Natural killer cell (primary cell): ENCODE measurements at regions not wholly inside any gene's neighbourhood (a gene's known extent, or its start where the extent isn't known, plus 50 kb on each side); places are given as distances from the start of the nearest gene placed in this dataset.

Source experiments
- ATAC-seq, 3 donors: fragments of 150-1000 bp in 2 of 3; fragments of 200-7000 bp in 1 of 3; cut with Tn5 transposase; 1 replicate in 1 of 3; 2 replicates in 2 of 3; pipeline ENCODE4 v1.10.0; 2021; ENCODE audit warnings: mild to moderate bottlenecking in 2 of 3, moderate library complexity in 2 of 3
- DNase-seq, 2 donors: peaks; one replicate each; pipeline versions ENCODE4 v3.0.0 to v3.0.0-alpha.2; 2013 to 2021; ENCODE audit warnings: mixed read lengths in 1 of 2
- H3K27ac ChIP-seq: one replicate; pipeline ENCODE4 v1.5.1; 2013; ENCODE audit warnings: mild to moderate bottlenecking, low read length
- H3K27me3 ChIP-seq: one replicate; pipeline ENCODE4 v1.6.1; 2013; ENCODE audit warnings: low read length; ENCODE audit not compliant: control insufficient read depth, insufficient read depth
- H3K36me3 ChIP-seq: one replicate; pipeline ENCODE4 v1.6.1; 2013; ENCODE audit warnings: low read length; ENCODE audit not compliant: control insufficient read depth, insufficient read depth
- H3K4me1 ChIP-seq: one replicate; pipeline ENCODE4 v1.6.1; 2013; ENCODE audit warnings: low read length; ENCODE audit not compliant: control insufficient read depth, insufficient read depth
- H3K4me3 ChIP-seq: one replicate; pipeline ENCODE4 v1.5.1; 2013; ENCODE audit warnings: low read length
- H3K9me3 ChIP-seq: one replicate; pipeline ENCODE4 v1.6.1; 2013; ENCODE audit warnings: low read length; ENCODE audit not compliant: control insufficient read depth, insufficient read depth
- H3K27ac Mint-ChIP-seq, 2 donors: one replicate each; pipeline ENCODE4 v1.8.0; 2022; ENCODE audit warnings: mild to moderate bottlenecking in 2 of 2, mixed read lengths in 2 of 2, moderate library complexity in 1 of 2
- H3K27me3 Mint-ChIP-seq, 2 donors: one replicate each; pipeline ENCODE4 v1.8.0; 2022; ENCODE audit warnings: low read depth in 2 of 2, mixed read lengths in 2 of 2
- H3K36me3 Mint-ChIP-seq: one replicate; pipeline ENCODE4 v1.8.0; 2022; ENCODE audit warnings: mixed read lengths
- H3K4me1 Mint-ChIP-seq, 2 donors: one replicate each; pipeline ENCODE4 v1.8.0; 2022; ENCODE audit warnings: mixed read lengths in 2 of 2
- H3K4me3 Mint-ChIP-seq: one replicate; pipeline ENCODE4 v1.8.0; 2022; ENCODE audit warnings: mild to moderate bottlenecking, moderate library complexity, mixed read lengths
- H3K9me3 Mint-ChIP-seq, 2 donors: one replicate each; pipeline ENCODE4 v1.8.0; 2022; ENCODE audit warnings: mixed read lengths in 2 of 2
- WGBS: methylation state at CpG from one replicate; pipeline ENCODE4 v1.1.7; 2013; ENCODE audit warnings: missing lambda C conversion rate; ENCODE audit not compliant: insufficient coverage; 5-methylcytosine and 5-hydroxymethylcytosine counted together
- intact Hi-C: fragments of 100-400 bp; cut with micrococcal nuclease; formaldehyde crosslinking; loops from one replicate; pipeline ENCODE4 v1.14.2; 2022
- TF ChIP-seq, protein P1 (sequence below): fragments of 200-600 bp; IDR thresholded peaks from one replicate; pipeline ENCODE4 v1.8.0; 2022; ENCODE audit warnings: antibody characterized with exemption

- H3K4me3 Mint-ChIP-seq: no peak overlapping the region
- TF ChIP-seq, protein P1, sequence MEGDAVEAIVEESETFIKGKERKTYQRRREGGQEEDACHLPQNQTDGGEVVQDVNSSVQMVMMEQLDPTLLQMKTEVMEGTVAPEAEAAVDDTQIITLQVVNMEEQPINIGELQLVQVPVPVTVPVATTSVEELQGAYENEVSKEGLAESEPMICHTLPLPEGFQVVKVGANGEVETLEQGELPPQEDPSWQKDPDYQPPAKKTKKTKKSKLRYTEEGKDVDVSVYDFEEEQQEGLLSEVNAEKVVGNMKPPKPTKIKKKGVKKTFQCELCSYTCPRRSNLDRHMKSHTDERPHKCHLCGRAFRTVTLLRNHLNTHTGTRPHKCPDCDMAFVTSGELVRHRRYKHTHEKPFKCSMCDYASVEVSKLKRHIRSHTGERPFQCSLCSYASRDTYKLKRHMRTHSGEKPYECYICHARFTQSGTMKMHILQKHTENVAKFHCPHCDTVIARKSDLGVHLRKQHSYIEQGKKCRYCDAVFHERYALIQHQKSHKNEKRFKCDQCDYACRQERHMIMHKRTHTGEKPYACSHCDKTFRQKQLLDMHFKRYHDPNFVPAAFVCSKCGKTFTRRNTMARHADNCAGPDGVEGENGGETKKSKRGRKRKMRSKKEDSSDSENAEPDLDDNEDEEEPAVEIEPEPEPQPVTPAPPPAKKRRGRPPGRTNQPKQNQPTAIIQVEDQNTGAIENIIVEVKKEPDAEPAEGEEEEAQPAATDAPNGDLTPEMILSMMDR: no peak
- ATAC-seq: no peak
- H3K36me3 Mint-ChIP-seq: peaks cover 14% of the 10 kb centered on the region
- no peaks in the 10 kb centered on the region for H3K9me3 ChIP-seq
- no peaks in the 10 kb centered on the region for H3K4me1 Mint-ChIP-seq
- H3K9me3 Mint-ChIP-seq: peaks cover 11 to 16% of the 10 kb centered on the region in 2 donors
- DNase-seq: no peak
- H3K27me3 Mint-ChIP-seq: no peaks in the 10 kb centered on the region
- no peak overlapping the region for H3K27ac Mint-ChIP-seq
- intact Hi-C loops: no loop called here
- no peaks in the 10 kb centered on the region for H3K27me3 ChIP-seq
- 98% methylated on average over 3 of the region's 4 CpGs for WGBS
- H3K36me3 ChIP-seq: no peaks in the 10 kb centered on the region
- no peak overlapping the region for H3K27ac ChIP-seq
- H3K4me1 ChIP-seq: no peaks in the 10 kb centered on the region
- H3K4me3 ChIP-seq: no peak overlapping the region
These were observed 541.4 kb upstream of the TENM4 start for GRCh38 chr11:79982185-79982584.

GRCh38 chr11:79980916-79981315, 540.1 kb upstream of the TENM4 start:
- Mint-ChIP-seq H3K27ac (no peak overlapping the region), H3K4me1 (no peaks in the 10 kb centered on the region), H3K27me3 (no peaks in the 10 kb centered on the region), H3K4me3 (no peak overlapping the region), H3K9me3 (peaks cover 11 to 12% of the 10 kb centered on the region in 2 donors), H3K36me3 (peaks cover 14% of the 10 kb centered on the region)
- no peak overlapping the region for H3K27ac ChIP-seq
- intact Hi-C loops: no loop called here
- no peaks in the 10 kb centered on the region for H3K9me3 ChIP-seq
- TF ChIP-seq, protein P1: no peak
- H3K4me3 ChIP-seq: no peak overlapping the region
- H3K27me3 ChIP-seq: no peaks in the 10 kb centered on the region
- H3K36me3 ChIP-seq: no peaks in the 10 kb centered on the region
- DNase-seq: no peak
- no peaks in the 10 kb centered on the region for H3K4me1 ChIP-seq
- ATAC-seq: no peak

DNA sequence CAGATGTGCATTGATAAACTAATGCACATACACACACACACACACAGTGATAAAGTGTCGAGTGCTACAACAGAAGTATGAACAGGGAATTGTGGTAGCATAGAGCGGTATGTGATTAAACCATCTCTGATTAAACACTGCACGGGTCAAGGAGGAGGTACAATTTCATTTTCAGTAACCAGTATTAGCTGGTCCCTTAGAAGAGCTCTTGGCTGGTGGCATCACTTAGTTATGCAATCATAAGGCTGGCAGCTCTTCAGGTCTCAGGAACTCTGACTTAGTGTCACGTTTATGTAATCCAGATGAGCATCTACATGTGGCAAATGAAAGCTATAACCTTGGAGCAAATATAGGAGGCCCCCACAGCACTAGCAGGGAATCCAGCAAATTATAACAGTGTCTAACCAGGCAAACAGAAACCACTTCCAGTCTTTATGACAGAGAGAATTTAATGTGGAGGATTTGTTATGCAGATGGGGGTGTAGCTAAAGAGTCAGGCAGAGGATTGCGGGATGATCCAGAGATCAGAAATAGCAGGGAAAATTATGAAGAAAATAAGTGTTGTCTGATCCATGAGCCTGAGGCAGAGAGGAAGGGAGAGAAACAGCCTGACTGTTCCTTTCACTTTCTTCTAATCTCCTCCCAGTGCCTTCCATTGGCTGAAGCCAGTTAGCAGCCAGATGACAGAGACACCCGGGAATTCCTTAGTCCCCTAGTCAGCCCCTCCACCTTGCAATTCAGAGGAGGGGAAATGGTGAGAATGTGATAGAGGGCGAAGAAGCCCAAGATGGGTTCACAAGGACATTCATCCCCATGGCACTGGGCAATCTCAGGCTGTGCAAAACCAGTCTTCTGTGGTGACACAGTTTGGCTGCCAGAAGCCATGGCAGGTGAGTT, 533.1 kb upstream of the TENM4 start:
- DNase-seq (no peak), ATAC-seq (no peak)
- Histone ChIP-seq H3K9me3 (no peaks in the 10 kb centered on the region), H3K4me1 (no peaks in the 10 kb centered on the region), H3K4me3 (no peak overlapping the region), H3K27ac (no peak overlapping the region), H3K36me3 (no peaks in the 10 kb centered on the region), H3K27me3 (no peaks in the 10 kb centered on the region)
- 74% methylated on average over 6 of the region's 7 CpGs for WGBS
- intact Hi-C loops: no loop called here
- H3K4me3 Mint-ChIP-seq: no peak overlapping the region
- no peak overlapping the region for H3K27ac Mint-ChIP-seq
- H3K36me3 Mint-ChIP-seq: peaks cover 7% of the 10 kb centered on the region
- H3K27me3 Mint-ChIP-seq: no peaks in the 10 kb centered on the region
- TF ChIP-seq, protein P1: no peak
- no peaks in the 10 kb centered on the region for H3K4me1 Mint-ChIP-seq
- peaks cover 2 to 6% of the 10 kb centered on the region in 2 donors for H3K9me3 Mint-ChIP-seq

DNA sequence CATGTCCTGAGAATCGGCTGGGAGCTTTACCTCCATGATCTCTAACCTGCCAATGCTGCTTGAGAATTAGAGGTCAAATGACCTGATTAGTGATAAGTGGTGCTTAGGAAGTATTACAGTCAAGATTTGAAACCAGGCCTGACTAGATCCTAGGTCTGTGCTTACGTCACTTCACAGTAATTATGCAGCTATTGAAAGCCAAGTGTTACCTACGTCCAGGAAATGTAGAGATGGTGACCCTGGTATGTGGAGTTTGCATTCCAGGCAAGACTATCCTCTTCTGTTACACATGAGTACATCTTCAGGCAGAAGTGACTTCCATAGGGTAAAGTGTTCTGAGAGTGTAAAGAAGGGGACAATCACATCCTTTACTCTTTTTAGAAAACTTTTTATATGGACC, 530.4 kb upstream of the TENM4 start:
- peaks cover 7% of the 10 kb centered on the region for H3K36me3 Mint-ChIP-seq
- no peaks in the 10 kb centered on the region for H3K4me1 Mint-ChIP-seq
- Histone ChIP-seq H3K36me3 (no peaks in the 10 kb centered on the region), H3K4me3 (no peak overlapping the region), H3K27me3 (no peaks in the 10 kb centered on the region), H3K9me3 (no peaks in the 10 kb centered on the region), H3K4me1 (no peaks in the 10 kb centered on the region), H3K27ac (no peak overlapping the region)
- no peaks in the 10 kb centered on the region for H3K27me3 Mint-ChIP-seq
- TF ChIP-seq, protein P1: no peak
- intact Hi-C loops: no loop called here
- H3K27ac Mint-ChIP-seq: no peak overlapping the region
- DNase-seq (no peak), ATAC-seq (no peak)
- H3K4me3 Mint-ChIP-seq: no peak overlapping the region
- H3K9me3 Mint-ChIP-seq: peaks cover 7 to 10% of the 10 kb centered on the region in 2 donors
- 67% methylated on average over 3 of the region's 3 CpGs for WGBS
